GM10847 (cell line): ENCODE measurements at regions not wholly inside any gene's neighbourhood (a gene's known extent, or its start where the extent isn't known, plus 50 kb on each side); places are given as distances from the start of the nearest gene placed in this dataset.

Source experiments
- POLR2A ChIP-seq: IDR thresholded peaks from 2 replicates; pipeline ENCODE4 v1.6.1; 2011; ENCODE audit not compliant: insufficient read length; ENCODE audit errors: extremely low read depth

DNA sequence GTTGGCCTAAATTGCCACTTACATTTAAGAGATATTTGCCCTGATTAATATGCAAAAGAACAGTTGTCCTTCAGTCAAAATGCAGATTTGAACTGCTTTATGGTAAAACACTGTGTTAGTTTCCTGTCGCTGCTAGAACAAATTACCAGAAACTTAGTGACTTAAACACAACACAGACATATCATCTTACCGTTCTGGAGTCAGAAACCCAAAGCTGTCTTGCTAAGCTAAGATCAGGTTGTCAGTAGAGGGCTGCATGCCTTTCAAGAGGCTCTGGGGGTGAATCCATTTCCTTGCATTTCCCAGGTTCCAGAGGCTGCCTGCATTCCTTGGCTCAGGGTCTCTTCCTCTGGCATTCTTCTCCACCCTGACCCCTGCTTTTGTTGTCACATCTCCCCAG, 149.5 kb downstream of the FAM161A start:
- TF ChIP-seq POLR2A = no peak

DNA sequence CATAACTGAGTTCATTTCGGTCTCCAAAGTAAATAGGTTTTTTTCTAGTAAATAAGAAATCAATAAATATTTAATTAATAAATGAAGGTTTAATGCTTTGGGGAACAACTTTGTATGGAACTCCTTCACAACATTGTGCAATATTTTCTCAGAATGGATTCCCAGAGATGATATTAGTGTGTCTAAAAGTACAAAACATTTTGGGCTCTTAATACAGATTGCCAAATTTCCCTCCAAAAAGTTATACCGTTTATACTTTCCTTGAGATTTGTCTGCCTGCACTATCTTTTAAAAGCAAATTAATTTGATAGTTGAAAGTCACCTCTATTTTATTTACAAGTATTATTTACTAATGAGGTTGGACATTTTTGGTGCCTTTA, 151.8 kb downstream of the FAM161A start:
- TF ChIP-seq POLR2A = no peak

DNA sequence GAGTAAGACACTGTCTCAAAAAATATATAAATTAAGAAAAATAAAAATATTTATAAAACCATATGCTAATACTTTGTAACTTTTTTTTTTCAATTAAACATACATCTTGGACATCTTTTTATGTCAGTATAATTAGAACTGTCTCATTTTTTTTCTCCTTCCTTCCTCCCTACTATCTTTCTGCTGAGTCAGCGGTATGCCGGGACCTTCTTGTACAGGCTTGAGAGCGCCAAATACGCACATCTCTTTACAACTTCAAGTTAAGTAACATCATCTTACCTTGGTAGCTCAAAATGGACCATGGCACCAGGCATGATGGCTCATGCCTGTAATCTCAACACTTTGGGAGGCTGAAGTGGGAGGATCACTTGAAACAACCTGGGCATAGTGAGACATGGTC, 153.4 kb downstream of the FAM161A start:
- TF ChIP-seq POLR2A = no peak

DNA sequence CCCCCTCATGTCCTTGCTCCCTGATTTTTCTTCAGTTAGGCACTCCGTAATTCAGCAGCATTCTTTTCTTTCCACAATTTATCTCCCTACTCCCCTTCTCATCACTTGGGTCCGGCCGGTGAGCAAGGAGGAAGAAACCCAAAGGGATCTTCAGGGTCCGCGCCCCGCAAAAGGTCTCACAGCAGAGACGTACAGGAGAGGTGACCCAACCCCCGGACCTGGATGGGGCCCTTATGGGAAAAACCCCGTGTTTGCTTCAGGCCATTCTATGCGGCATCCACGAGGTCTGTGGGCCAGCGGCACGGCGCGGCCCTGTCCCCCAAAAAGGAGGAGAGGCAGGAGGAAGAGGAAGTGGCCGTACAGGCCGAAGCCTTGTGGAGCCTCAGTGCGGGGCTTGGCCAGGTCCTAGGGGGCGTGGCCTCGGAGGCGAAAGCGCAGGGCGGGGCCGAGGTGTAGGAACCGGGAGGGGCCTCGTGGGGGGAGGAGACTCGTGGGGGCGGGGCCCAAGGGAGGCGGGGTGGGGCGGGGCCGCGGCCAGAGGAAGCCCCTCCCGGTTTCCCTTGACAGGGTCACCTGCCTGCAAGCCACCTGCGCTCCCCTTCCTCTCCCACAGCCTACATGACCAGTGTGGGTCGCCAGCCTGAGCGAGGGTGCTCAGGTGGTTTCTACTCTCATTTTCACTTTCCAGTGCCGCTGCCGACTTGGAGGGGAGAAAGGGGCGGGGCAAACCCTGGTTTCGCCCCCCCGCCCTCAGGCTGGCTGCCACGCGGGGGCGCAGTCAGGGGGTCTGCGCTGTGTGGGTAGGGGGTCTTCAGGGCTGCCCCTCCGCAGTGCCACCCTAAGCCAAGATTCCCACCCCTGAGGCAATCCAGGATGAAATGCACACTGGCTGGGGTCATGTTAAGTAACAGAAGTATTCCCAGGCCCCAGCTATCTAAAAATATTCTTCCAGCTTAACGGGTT, 156.4 kb upstream of the XPO1 start:
- TF ChIP-seq POLR2A = peak; percentile 86

DNA sequence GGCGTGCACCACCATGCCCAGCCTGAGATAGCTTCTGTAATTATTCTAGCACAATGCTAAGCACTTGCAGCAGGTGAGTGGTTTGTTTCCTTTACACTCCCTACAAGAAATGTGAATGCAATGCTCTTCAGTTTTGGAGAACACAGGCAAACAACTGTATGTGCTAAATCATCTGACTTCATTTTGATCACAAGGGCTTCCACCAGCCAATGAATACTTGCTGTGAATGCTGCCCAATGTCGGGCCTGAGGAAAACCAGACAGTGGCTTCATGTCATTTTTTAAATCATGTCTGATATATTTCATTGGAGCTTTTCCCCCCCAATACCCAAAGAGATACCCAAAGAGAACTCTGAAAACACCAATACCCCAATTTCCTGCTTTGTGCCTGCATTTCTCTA, 155.6 kb upstream of the XPO1 start:
- TF ChIP-seq POLR2A = no peak

DNA sequence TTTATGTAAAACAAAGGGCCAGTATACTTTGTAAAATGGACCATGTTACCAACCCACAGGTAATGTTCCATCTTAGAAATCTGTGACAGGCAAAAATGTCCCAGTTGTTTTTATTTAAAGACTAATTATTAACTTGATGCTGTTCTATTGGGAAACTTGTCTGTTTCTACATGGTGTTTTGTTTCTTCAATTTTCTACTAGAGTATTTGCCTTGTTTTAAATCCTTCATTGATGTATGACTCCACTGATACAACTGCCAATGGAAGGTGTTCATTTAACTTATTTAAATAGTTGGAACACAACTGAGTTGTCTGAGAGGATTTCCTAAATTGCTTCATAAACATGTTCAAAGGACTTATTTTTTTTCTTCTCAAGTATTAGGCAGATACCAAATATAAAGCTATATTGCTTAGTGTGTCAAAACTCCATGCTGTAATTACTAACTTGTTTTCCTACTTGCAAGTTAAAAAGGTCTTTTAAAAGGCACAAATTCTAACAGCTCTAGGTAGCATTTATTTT, 152.0 kb upstream of the XPO1 start:
- TF ChIP-seq POLR2A = no peak

DNA sequence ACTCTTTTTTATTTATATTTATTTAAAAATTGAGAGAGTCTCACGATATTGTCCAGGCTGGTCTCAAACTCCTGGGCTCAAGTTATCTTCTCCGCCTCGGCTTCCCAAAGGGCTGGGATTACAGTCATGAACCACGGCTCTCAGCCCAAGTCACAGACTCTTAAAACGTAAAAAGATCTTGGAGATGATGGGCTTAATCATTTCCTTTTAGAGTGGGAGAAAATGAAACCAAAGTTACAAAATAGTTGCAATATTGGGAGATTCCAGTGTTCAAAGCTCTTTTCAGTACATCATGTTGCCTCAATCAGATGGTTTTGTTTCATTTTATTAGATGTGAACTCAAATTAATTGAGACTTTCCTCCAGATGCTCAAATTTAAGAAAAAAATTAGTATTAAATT, 151.4 kb upstream of the XPO1 start:
- no peak for TF ChIP-seq POLR2A

DNA sequence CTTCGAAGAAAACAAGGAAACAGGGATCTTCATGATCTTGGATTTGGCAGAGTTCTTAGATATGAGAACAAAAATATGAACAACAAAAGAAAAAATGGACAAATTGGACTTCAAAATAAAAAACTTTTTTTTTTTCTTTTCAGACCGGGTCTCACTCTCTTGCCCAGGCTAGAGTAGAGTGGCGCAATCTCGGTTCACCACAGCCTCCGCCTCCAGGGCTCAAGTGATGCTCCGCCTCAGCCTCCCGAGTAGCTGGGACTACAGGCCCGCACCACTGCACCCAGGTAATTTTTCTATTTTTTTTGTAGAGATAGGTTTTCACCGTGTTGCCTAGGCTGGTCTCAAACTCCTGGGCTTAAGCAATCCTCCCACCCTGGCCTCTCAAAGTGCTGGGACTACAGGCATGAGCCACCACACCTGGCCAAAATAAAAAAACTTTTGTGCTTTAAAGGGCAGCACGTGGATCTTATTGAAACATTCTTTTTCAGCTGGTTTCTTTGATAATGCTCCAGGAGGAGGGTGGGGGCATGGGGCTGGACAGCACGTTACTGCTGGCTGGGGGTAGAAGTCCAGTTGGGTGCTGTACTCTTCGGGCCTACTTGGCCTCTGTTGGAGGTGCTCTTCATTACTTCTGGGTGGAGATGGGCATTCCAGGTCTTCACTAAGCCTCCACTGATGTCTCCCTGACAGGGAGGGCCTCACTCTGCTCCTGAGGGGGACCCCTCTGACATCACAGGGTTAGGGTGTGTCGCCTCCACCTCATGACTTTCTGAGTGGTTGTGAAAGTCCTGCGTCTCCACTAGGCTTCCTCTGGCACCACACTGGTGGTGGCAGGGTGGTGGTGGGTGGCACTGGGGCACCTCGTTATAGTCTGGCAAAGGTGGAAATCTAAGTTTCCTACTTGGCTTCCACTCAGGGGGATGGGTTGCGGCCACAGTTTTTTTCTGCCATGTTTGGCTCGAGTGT, 150.5 kb upstream of the XPO1 start:
- no peak for TF ChIP-seq POLR2A

DNA sequence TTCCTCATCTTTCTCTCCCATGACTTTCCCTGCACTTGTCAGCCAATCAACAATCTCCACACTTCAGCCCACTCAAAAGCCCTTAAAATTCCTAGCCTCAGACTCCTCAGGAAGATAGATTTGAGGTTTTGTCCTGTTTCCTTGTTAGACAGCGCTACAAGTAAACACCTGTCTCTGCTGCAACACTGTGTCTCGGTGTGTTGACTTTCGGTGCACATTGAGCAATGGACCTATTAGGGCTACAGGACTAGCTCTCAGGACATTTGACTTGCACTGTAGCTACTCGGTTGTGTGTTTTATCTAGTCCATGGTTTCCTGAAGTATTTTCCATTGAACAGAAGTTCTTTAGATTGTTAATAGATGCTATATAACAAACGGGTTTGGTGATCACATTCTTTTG, 140.9 kb upstream of the XPO1 start:
- TF ChIP-seq POLR2A = no peak

DNA sequence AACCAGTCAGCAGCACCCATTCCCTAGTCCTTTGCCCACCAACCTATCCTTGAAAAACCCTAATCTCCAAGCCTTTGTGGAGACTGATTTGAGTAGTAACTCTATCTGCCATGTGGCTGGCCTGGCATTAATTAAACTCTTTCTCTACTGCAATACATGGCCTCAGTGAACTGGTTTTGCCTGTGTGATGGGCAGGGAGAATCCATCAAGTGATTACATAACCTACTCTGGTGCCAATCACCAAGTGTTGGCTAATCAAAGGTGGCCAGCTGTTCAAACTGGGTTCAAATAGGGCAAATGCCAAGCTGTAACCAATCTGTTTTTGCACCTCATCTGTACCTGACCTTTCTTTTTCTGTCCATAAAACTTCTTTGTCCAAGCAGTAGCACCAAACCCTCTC, 139.8 kb upstream of the XPO1 start:
- no peak for TF ChIP-seq POLR2A

DNA sequence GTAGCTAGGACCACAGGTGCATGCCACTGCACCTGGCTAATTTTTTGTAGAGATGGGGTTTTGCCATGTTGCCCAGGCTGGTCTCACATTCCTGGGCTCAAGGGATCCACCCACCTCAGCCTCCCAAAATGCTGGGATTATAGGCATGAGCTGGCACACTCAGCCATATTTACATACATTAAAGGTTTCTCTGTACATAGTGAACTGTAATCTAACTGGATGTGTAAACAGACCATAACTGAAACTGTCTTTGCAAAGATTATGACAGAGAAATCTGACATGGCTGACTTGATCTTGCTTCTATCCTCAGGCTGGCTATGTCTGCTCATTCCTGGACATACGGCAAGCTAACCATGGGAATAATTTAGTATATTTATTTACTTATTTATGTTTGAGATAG, 139.2 kb upstream of the XPO1 start:
- TF ChIP-seq POLR2A = no peak

DNA sequence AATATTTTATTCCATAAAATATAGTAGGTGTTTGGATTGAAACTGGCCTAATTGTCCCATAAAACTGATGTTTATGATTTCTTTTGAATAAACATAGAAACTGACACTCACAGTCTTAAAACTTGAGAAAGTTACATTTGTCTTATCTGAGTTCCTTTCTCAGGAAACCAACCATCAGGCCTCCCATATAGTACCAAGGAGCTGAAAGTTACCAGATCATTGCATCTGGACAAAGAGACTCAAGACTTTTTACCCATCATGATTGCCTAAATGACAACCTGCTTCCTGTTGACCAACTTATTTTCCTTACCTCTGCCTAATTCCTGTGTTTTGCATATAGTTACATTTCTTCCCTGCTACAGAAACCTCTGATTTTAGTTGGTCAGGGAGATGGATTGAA, 137.0 kb upstream of the XPO1 start:
- TF ChIP-seq POLR2A = no peak

DNA sequence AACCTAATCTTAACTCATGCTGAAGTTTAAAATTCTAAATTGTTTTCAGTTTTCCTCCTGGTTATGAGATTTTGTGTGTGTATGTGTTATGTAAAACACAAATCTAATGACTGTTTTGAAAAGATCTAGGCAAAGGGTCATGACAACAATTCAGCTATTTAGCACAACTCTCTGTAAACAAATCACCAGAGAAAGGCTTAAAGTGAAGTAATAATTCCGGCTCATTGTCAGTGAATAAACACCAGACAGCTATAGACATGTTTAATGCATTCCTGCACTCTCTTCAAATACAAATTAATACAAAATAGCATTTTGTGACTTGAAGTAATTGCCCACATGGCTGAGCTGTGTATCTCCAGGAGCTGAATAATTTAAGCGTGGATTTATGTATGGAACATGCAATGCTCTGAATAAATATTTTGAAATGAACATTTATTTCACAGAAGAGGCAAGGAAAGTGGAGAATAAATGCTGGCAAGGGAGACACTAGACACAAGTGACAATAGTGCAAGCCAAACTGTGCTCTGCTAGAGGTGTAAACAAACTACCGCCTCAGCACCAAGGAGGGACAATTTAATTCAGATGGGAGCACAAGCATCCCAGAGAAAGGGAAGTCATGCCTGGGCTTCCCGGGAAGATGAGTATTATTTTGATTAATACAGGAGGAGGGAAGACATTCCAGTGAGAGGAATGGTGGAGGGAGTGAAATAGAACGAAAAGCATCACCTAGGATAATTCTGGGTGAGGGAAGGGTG, 133.6 kb upstream of the XPO1 start:
- TF ChIP-seq POLR2A = no peak

DNA sequence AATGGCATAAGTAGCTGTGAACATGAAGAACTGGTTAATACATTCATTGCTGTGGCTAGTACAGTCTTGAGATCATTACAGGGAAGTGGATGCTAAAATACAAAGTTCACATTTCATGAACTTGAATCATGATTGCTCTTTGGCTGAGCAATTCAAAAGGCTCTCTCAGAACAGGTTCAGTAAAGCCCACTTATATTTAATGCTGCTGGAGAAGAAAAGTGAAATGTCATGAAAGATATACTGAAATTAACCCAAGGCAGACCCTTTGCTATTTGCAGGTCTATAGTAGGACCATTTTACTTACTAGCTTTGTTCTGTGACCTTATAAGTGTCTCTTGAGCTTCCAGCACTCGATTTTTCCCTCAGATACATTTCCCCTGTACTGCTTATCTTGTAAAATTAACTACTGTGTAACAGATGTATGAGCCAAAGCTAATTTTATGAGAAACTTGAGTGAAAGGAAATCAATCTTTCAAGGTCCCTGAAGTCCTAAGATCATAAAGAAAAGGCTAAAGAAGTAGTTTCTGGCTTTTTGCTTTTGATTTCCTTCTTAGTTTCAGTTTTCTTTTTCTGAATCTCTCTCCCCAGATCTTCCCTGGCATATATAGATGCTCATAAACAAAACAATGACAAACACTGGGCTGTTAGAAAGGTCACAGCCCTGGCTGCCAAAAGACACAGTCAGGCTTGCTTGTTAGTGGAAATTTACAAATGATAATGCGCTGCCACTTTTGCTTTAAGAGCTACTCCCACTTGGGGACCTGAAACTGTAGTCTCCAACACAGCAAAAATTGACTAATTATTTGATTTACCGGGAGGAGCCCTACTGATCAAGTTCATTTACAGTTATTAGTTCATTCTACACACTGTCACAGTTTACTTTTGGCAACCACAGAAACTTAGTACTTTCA, 132.7 kb upstream of the XPO1 start:
- TF ChIP-seq POLR2A = no peak
